ENCODE measurements at regions not wholly inside any gene's neighbourhood (a gene's known extent, or its start where the extent isn't known, plus 50 kb on each side); places are given as distances from the start of the nearest gene placed in this dataset.

DNA sequence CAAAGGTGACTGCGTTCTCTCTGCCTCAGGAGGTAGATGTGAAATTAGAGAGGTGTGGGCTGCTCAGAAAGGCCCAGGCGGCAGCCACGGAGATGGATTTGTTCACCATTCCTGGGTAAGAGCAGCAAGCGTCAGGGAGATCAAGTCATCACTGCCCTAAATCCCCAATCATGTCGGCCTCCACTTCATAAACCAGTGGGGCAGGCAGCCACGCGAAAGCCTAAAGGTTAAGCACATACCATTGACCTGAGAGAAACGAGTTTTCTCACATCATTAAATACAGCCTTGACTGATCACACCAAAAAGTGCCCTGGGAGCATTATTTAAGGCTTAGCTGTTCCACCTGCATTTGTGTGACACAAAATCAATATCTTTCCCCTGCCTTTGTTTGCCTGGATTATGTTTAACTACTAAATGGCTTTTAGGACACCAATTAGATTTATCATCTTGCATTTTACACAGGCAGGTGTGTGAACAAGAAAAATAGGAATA is 50.7 kb upstream of the FOXB1 start:
- H3K27ac Mint-ChIP-seq = no peak overlapping the region
- no peak for DNase-seq
- peaks cover 9% of the 10 kb centered on the region for H3K36me3 Mint-ChIP-seq (ENCODE audit: low read depth)
- peaks cover 12% of the 10 kb centered on the region for H3K4me1 Mint-ChIP-seq
- H3K9me3 Mint-ChIP-seq = peaks cover 16% of the 10 kb centered on the region
- H3K27me3 Mint-ChIP-seq = peaks cover 29% of the 10 kb centered on the region
- ChIA-PET CTCF (no interaction called here), POLR2A (no interaction called here)
- no peak overlapping the region for H3K4me3 Mint-ChIP-seq

DNA sequence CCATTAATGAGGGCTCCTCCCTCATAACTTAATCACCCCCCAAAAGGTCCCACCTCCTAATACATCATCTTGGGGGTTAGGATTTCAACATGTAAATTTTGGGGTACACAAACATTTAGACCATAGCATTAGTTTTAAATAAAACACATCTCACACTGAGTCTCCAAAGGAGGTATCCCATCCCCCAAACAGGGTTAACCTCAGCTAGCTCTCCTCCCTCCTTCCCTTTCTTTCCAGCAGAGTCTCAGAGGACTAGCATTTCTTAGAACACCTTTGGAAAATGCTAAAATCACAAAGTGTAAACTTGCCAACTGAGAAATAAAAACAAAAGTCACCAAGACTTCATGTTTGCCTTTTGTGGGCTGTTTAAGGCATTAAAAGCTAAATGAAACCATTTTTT is 51.2 kb upstream of the FOXB1 start:
- no peak for DNase-seq
- Mint-ChIP-seq H3K9me3 (peaks cover 13% of the 10 kb centered on the region), H3K4me1 (peaks cover 9% of the 10 kb centered on the region), H3K4me3 (no peak overlapping the region), H3K27ac (no peak overlapping the region), H3K36me3 (ENCODE audit: low read depth) (peaks cover 9% of the 10 kb centered on the region), H3K27me3 (peaks cover 29% of the 10 kb centered on the region)
- ChIA-PET POLR2A (no interaction called here), CTCF (no interaction called here)

DNA sequence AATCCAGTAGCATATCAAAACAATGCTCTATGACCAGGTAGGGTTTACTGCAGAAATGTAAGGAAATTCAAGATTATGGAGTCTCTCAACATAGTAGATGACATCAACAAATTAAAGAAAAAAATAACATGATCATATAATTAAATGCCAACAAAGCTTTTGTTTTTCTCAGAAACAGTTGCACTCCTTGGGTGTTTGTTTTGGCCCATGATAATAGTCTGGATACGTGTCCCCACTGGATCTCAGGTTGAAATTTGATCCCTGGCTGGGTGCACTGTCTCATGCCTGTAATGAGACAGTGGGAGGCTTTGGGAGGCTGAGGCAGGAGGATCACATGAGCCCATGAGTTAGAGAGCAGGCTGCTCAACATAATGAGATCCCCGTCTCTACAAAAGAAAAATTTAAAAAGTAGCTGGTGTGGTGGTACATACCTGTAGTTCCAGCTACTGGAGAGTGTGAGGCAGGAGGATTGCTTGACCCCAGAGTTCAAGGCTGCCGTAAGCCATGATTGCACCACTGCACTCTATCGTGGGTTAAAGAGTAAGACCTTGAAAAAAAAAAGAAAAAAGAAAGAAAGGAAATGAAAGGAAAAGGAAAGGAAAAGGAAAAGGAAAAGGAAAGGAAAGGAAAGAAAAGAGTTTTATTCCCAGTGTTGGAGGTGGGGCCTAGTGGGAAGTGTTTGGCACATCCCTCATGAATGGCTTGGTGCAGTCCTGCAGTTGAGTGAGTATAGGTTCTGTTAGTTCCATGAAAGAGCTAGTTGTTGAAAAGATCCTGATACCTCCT is 53.3 kb upstream of the FOXB1 start:
- H3K27me3 Mint-ChIP-seq = peaks cover 23% of the 10 kb centered on the region
- POLR2A ChIA-PET = no interaction called here
- no peak overlapping the region for H3K4me3 Mint-ChIP-seq
- peaks cover under 1% of the 10 kb centered on the region for H3K9me3 Mint-ChIP-seq
- H3K27ac Mint-ChIP-seq = no peak overlapping the region
- H3K4me1 Mint-ChIP-seq = peaks cover 9% of the 10 kb centered on the region
- CTCF ChIA-PET = interaction anchor here (1.2 kb wide), 1 partner anchor 13 kb away, joined by 3 read pairs; no protein-coding TSS in a partner anchor
- no peak for DNase-seq
- H3K36me3 Mint-ChIP-seq (ENCODE audit: low read depth) = no peaks in the 10 kb centered on the region

- H3K36me3 Mint-ChIP-seq (ENCODE audit: low read depth) = no peaks in the 10 kb centered on the region
- H3K27ac Mint-ChIP-seq = no peak overlapping the region
- peaks cover 17% of the 10 kb centered on the region for H3K27me3 Mint-ChIP-seq
- H3K9me3 Mint-ChIP-seq = no peaks in the 10 kb centered on the region
- H3K4me1 Mint-ChIP-seq = peaks cover 9% of the 10 kb centered on the region
- ChIA-PET POLR2A (no interaction called here), CTCF (no interaction called here)
- DNase-seq = no peak
- no peak overlapping the region for H3K4me3 Mint-ChIP-seq
Measured at GRCh38 chr15:59948924-59949613, 55.0 kb upstream of the FOXB1 start.

- no peaks in the 10 kb centered on the region for H3K36me3 Mint-ChIP-seq (ENCODE audit: low read depth)
- H3K4me1 Mint-ChIP-seq = peaks cover 9% of the 10 kb centered on the region
- no peaks in the 10 kb centered on the region for H3K9me3 Mint-ChIP-seq
- H3K4me3 Mint-ChIP-seq = no peak overlapping the region
- no peak for DNase-seq
- CTCF ChIA-PET = no interaction called here
- peaks cover 13% of the 10 kb centered on the region for H3K27me3 Mint-ChIP-seq
- no peak overlapping the region for H3K27ac Mint-ChIP-seq
- POLR2A ChIA-PET = no interaction called here
Measured at GRCh38 chr15:59946084-59946483, 58.0 kb upstream of the FOXB1 start.

- Mint-ChIP-seq H3K36me3 (ENCODE audit: low read depth) (no peaks in the 10 kb centered on the region), H3K9me3 (no peaks in the 10 kb centered on the region), H3K27ac (no peak overlapping the region), H3K4me3 (no peak overlapping the region), H3K4me1 (peaks cover 9% of the 10 kb centered on the region), H3K27me3 (peaks cover 13% of the 10 kb centered on the region)
- DNase-seq = no peak
- ChIA-PET POLR2A (no interaction called here), CTCF (no interaction called here)
Measured at GRCh38 chr15:59945036-59945435, 59.1 kb upstream of the FOXB1 start.

DNA sequence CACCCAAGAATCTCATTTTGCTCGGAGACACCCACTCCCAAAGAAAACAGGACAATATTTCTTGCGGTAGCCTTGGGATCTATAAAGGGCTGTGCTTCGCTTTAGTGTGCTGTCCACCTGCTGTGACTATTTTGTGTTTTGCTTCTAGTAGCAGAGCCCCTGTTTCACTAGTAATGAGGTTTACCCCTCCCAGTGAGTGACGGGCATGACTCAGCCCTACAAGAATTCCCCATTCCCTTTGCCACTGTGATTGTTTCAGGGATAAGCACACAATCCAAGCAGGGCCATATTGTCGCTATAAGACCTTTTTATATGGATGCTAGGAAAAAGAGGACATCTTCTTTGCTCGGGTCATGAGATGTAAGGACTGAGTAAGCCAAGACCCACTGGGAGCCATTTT is 62.5 kb upstream of the FOXB1 start:
- Mint-ChIP-seq H3K9me3 (no peaks in the 10 kb centered on the region), H3K27me3 (peaks cover 16% of the 10 kb centered on the region), H3K36me3 (ENCODE audit: low read depth) (no peaks in the 10 kb centered on the region), H3K27ac (no peak overlapping the region), H3K4me3 (no peak overlapping the region), H3K4me1 (no peaks in the 10 kb centered on the region)
- DNase-seq = no peak
- POLR2A ChIA-PET = no interaction called here
- CTCF ChIA-PET = interaction anchor here (0.5 kb wide), 1 partner anchor 26 kb away, joined by 3 read pairs; no protein-coding TSS in a partner anchor

- Mint-ChIP-seq H3K27ac (no peak overlapping the region), H3K4me1 (no peaks in the 10 kb centered on the region), H3K4me3 (no peak overlapping the region), H3K9me3 (no peaks in the 10 kb centered on the region), H3K27me3 (peaks cover 18% of the 10 kb centered on the region), H3K36me3 (ENCODE audit: low read depth) (no peaks in the 10 kb centered on the region)
- no peak for DNase-seq
- ChIA-PET CTCF (no interaction called here), POLR2A (no interaction called here)
Measured at GRCh38 chr15:59940928-59941327, 63.2 kb upstream of the FOXB1 start.

GRCh38 chr15:59940456-59940855 is 63.7 kb upstream of the FOXB1 start:
- Mint-ChIP-seq H3K4me3 (no peak overlapping the region), H3K27ac (no peak overlapping the region), H3K9me3 (no peaks in the 10 kb centered on the region), H3K4me1 (no peaks in the 10 kb centered on the region), H3K27me3 (peaks cover 18% of the 10 kb centered on the region), H3K36me3 (ENCODE audit: low read depth) (no peaks in the 10 kb centered on the region)
- POLR2A ChIA-PET = no interaction called here
- DNase-seq = no peak
- CTCF ChIA-PET = no interaction called here

DNA sequence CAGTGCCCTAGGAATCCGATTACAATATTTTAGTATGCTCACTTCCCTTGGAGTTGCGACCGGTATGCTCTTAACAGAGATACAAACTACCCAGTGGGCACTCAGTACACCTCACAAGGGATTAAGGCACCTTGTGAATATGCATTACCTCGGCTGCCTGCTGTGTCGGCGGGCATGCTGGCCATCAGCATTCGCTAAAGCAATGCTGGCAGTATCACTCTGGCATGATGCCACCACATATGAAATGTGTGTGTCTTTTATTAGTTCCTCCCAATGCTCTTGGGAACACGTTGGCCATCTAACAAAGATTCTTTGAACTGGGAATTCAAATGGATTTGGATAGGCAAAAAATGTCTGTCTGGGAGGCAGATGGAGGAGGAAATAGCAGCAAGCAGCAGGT is 67.4 kb upstream of the FOXB1 start:
- ChIA-PET POLR2A (no interaction called here), CTCF (no interaction called here)
- H3K36me3 Mint-ChIP-seq (ENCODE audit: low read depth) = no peaks in the 10 kb centered on the region
- peaks cover 29% of the 10 kb centered on the region for H3K27me3 Mint-ChIP-seq
- peaks cover 2% of the 10 kb centered on the region for H3K4me1 Mint-ChIP-seq
- no peak overlapping the region for H3K27ac Mint-ChIP-seq
- H3K9me3 Mint-ChIP-seq = no peaks in the 10 kb centered on the region
- no peak for DNase-seq
- no peak overlapping the region for H3K4me3 Mint-ChIP-seq

DNA sequence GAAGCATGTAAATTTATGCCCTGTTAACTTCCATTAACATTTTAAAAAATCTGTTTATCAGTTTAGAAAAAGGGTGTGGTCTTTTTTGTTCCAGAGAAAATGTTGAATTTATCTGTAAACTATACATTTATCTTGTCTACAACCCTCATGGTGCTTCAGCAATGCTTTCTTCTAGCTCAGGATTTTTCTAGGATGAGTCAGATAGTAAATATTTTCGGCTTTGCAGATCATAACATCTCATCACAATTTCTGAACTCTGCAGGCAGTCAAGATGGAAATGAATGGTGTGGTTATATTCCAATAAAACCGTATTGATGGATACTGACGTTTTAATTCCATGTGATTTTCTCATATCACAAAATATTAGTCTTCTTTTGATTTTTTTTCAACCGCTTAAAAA is 70.5 kb upstream of the FOXB1 start:
- Mint-ChIP-seq H3K4me3 (no peak overlapping the region), H3K4me1 (peaks cover 4% of the 10 kb centered on the region), H3K9me3 (no peaks in the 10 kb centered on the region), H3K36me3 (ENCODE audit: low read depth) (no peaks in the 10 kb centered on the region), H3K27ac (no peak overlapping the region), H3K27me3 (peaks cover 34% of the 10 kb centered on the region)
- ChIA-PET POLR2A (no interaction called here), CTCF (interaction anchor here (3.4 kb wide), 1 partner anchor 16 kb away, joined by 13 read pairs; no protein-coding TSS in a partner anchor)
- DNase-seq = no peak

- CTCF ChIA-PET = interaction anchor here (1.2 to 3.4 kb wide), 2 partner anchors 14 to 16 kb away, joined by 4 to 13 read pairs; no protein-coding TSS in a partner anchor
- no peak overlapping the region for H3K27ac Mint-ChIP-seq
- no peak overlapping the region for H3K4me3 Mint-ChIP-seq
- POLR2A ChIA-PET = no interaction called here
- no peaks in the 10 kb centered on the region for H3K9me3 Mint-ChIP-seq
- H3K4me1 Mint-ChIP-seq = peaks cover 4% of the 10 kb centered on the region
- no peaks in the 10 kb centered on the region for H3K36me3 Mint-ChIP-seq (ENCODE audit: low read depth)
- DNase-seq = no peak
- H3K27me3 Mint-ChIP-seq = peaks cover 37% of the 10 kb centered on the region
Measured at GRCh38 chr15:59931646-59932261, 72.4 kb upstream of the FOXB1 start.

GRCh38 chr15:59924812-59925522 is 79.1 kb upstream of the FOXB1 start:
- Mint-ChIP-seq H3K36me3 (ENCODE audit: low read depth) (no peaks in the 10 kb centered on the region), H3K27ac (no peak overlapping the region), H3K9me3 (no peaks in the 10 kb centered on the region), H3K27me3 (peaks cover 22% of the 10 kb centered on the region), H3K4me1 (peaks cover 3% of the 10 kb centered on the region), H3K4me3 (no peak overlapping the region)
- DNase-seq = no peak
- ChIA-PET CTCF (interaction anchor here (1.1 kb wide), 1 partner anchor 596 kb away, joined by 3 read pairs; no protein-coding TSS in a partner anchor), POLR2A (no interaction called here)
